GM21786 (cell line): ENCODE measurements at regions not wholly inside any gene's neighbourhood (a gene's known extent, or its start where the extent isn't known, plus 50 kb on each side); places are given as distances from the start of the nearest gene placed in this dataset.
"Not testable (repeated sequence)": the region's sequence is repeated elsewhere in the genome, so short reads cannot be mapped to it uniquely, and the experiment has no call there.

ENCODE experiments used
- ATAC-seq: cut with Tn5 transposase; IDR thresholded peaks from one replicate; pipeline ENCODE4 v1.9.1; 2021; ENCODE audit not compliant: unreplicated experiment

DNA sequence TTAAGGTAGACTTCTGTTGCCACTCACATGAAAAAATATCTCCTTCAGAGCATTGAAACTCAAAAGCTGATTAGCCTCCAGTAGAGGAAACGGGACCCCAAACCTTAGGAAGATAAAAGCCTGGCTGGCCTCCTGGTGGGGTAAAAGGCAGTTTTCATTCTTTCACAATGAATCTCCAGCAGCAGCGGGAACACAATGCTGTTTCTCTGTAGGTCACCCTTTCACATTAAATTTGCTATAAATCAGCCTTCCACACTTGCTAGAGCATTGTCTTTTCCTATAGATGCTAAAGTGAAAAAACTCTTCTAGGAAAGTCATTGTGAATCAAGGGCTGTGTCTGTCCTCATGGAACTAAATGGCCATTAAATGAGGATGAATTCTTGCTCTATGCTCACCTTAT lies 207.3 kb upstream of the MAGEB2 start:
- no peak for ATAC-seq

DNA sequence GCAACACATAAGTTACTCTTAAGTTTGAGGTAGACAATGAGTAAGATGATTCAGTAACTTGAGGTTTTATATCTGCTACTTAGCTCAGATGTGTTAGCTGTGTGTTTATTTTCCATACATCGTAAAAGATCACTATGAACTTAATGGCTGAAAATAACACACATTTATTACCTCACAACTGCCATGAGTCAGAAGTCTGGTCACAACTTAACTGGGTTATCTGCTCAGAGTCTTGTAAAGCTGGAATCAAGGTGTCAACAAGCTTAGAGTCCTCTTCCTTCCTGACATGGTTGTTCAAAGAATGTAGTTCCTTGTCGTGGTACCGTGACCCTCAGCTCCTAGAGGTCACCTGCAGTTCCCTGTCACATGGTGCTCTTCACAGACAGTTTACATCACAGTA lies 204.9 kb upstream of the MAGEB2 start:
- ATAC-seq = no peak

DNA sequence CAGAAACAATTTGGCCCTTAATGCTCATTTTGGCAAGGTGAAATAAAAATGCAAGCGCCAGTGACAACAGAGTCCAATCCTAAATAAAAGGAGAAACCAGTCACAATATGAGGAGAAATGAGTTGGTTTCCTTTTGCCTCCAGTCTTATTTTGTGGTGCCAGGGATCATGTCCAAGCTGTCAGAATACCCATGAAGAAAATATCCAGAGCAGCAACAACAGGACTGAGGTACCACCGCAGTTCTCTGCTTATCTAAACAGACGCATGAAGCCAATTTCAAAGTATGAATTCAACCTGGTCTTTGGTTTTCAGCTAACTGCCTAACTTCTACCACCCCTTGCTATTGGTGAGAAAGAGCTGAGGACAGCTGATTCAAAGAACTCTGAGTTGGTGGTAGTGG lies 199.9 kb upstream of the MAGEB2 start:
- ATAC-seq = no peak

DNA sequence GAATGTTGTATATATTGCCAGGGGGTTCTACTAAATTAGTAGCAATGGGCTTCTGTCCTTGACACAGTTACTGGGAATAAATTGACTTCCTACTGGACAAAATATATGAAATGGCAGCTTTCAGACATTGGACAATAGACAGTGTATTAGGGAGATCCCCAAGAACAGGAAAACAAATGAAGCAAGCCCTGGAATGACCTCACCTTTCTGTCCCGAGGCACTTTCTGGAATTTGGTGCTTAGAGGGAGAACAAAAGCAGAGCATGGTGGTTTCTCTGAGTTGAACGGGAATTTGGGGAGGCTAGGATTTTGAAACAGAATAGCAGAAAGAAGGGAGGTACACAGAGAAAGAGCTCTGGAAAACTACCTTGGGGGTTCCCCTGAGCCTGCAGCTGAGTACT lies 187.7 kb upstream of the MAGEB2 start:
- ATAC-seq = no peak

DNA sequence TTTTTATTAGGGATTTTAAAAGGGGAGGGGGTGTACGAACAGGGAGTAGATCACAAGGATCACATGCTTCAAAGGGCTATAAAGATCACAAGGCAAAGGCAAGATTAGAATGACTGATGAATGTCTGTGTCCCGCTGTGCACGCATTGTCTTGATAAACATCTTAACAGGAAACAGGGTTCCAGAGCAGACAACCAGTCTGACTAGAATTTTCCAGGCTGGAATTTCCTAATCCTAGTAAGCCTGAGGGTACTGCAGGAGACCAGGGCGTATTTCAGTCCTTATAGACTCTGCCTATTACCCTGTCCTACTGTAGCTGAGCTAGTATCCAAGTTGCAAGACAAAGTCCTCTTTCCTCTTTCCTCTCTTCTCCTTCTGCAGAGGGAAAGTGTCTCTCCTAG lies 179.0 kb upstream of the MAGEB2 start:
- not testable (repeated sequence) for ATAC-seq

DNA sequence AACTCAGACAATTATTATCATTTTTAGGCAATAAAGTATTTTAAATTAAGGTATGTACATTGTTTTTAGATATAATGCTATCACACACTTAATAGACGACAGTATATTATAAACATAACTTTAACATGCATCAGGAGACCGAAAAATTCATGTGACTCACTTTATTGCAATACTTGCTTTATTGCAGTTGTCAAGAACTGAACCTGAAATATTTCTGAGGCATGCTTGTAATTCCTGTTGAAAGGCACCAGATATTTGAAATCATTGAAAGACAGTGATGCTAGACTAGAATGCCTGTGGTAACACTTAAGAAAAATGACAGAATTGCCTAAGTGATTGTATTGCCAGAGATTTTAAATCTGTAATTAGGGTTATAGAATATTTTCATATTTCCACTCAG lies 175.6 kb upstream of the MAGEB2 start:
- ATAC-seq = no peak

DNA sequence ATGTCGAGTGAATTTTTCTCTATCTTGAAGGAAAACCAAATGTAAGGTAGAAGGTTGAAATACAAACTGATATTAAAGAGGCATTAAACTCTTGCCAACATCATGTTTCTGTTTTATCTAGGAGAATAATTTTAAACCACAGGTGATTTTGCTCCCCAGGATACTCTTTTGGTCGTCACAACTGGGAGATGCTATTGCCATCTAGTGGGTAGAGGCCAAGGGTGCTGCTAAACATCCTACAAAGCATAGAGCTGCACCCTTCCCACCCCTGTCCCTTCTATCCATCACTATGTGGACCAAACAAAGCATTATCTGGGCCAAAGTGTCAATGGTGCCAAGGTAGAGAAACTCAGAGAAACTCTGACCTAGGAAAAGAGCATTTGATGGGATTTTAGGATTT lies 154.6 kb upstream of the MAGEB2 start:
- ATAC-seq = no peak

DNA sequence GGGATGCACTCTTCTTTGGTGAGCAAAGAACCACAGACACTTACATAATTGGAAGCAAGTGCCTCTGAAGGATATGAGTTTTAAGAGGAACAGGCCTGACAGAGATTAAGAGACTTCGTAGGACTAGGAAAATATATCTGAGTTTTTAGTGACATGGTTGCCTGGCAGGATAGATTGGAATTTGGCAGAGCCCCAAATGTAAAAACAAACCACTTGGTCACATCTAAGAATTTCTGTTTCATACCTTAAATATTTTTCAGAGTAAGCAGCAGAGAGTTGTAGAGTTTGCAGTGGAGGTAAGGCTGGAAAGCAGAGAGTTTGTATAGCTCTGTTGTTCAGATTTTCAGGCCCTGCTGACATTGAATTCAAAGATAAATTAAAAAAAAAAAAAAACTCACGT lies 150.1 kb upstream of the MAGEB2 start:
- ATAC-seq = no peak

DNA sequence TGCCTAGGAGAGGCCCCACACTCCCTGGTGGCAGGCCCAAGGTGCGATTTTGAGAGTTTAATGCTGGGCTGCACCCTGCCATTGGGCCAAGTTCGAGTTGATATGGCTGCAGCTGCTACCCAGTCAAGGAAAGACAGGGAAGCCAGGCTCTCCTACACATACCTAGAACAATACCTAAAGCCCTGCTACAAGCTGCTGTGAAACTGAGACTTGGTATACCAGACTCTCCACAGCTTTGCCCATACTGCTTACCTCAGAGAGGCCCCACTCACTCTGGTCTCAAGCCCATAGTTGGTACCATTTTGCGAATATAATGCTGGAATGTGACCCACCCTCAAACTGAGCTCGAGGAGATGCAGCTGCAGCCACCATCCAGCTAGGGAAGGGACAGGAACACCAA lies 147.7 kb upstream of the MAGEB2 start:
- ATAC-seq = no peak

DNA sequence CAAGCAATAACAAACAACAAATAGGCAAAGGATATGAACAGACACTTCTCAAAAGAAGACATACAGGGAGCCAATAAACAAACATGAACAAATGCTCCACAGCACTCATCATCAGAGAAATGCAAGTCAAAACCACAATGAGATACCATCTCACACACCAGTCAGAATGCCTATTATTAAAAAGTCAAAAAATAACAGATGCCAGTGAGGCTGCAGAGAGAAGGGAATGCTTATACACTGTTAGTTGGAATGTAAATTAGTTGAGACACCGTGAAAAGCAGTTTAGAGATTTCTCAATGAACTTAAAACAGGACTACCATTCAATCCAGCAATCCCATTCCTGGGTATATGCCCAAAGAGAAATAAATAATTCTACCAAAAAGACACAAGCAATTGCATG lies 129.8 kb upstream of the MAGEB2 start:
- no peak for ATAC-seq

DNA sequence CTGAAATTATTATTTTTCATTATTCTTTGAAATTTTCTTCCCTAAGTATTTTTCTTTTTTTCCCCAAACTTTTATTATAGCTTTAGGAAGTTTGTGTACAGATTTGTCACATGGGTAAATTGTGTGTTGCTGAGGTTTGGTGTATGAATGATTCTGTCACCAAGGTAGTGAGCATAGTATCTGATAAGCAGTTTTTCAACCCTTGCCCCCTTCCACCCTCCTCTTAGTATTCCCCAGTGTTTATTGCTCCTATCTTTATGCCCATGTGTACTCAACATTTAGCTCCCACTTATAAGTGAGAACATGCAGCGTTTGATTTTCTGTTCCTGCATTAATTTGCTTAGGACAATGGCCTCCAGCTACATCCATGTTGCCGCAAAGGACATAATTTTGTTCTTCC lies 103.9 kb upstream of the MAGEB2 start:
- ATAC-seq = no peak

DNA sequence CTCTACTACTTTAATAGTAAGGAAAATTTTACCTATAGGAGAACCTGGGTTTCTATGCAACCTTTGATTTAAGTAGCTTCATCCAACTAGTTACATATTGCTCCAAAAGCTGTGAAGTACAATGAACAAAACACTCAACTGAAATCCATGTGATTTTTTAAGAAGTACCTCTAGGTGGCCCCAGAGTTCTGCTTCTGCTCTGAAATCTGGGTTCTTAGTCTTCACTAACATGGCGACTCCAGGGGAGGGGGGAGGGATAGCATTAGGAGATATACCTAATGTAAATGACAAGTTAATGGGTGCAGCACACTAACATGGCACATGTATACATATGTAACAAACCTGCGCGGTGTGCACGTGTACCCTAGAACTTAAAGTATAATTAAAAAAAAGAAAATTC lies 73.4 kb upstream of the MAGEB2 start:
- peak; percentile 88 for ATAC-seq

DNA sequence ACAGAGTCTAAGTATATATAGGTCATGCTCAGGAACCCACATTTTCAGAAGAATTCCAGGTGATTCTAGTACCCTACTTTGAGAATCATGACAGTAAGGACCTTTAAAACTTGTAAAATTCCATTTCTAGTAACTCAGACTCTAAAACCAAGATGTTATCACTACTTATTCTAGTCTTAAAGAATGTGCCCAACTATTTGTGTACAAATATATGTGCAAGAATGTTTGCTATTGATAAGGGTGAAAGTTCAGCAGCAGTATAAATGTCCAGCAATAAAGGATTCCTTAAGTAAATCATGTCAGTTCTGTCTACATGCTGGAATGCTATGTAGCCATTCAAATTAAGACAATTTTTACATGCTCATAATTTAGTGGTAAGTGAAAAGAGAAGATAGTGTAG lies 71.1 kb upstream of the MAGEB2 start:
- no peak for ATAC-seq

DNA sequence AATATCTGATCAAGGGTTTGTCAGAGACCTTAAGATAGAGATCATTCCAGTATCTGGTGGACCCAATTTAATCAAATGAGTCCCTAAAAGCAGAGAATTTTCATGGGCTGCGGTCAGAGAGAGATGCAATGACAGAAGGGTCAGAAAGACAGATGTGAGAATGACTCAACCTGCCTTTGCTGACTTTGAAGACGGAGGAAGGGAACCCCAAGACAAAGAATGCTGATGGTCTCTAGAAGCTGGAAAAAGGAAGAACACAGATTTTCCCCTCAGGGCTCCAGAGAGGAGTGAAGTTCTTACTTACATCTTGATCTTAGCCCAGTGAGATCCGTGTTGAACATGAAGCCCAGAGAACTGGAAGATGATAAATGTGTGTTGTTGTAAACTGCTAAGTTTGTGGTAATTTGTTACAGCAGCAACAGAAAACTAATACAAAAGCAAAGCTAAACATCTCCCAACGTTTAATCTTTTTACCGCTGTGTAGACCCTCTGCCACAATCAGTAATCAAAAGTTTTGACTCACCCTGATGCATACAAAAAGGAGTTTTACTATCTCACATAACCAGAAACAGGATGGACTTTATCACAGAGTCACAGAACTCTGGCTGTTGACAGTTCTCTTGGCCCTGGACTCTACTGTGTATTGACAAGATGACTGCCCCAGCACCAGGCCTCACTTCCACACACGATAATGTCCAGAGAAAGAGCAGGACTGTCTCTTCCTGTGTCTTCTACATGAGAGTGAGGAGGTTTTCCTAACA lies 70.2 kb upstream of the MAGEB2 start:
- ATAC-seq = no peak

DNA sequence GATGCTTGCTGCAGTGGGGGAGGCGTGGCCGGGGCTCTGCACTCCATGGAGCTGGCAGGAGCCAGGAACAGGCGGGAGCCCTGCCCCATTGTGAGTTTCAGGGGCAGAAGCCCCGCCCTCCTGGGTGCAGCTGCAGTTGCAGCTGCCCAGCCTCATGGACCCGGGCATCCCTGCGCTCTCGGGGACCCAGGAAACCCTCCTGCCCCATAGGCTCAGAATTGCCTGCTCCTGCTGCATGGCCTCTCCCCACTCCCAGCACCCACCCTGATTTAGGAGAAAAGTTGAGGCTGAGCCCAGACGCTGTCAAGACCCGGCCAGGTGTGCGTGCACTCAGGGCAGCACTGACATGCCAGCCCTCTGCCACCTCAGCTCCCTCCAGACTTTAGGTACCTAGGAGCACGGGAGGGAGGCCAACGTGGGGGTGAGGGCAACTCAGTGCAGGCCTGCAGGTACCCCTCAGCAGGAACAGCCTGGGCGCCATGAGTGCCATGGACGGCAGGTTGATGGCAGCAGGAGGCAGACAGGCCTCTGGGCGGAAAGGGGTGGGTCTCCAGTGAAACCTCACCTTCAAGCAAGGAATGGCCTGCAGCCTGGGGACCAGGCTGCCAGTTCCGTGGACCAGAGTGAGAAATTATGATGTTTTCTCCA lies 67.2 kb upstream of the MAGEB2 start:
- no peak for ATAC-seq

DNA sequence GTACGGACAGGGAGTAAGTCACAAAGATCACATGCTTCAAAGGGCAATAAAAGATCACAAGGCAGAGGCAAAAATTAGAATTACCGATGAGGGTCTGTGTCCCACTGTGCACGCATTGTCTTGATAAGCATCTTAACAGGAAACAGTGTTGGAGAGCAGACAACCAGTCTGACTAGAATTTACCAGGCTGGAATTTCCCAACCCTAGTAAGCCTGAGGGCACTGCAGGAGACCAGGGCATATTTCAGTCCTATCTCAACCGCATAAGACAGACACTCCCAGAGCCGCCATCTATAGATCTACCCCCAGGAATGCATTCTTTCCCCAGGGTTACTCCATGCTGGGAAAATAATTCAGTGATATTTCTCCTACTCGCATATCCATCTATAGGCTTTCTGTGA lies 66.2 kb upstream of the MAGEB2 start:
- not testable (repeated sequence) for ATAC-seq

DNA sequence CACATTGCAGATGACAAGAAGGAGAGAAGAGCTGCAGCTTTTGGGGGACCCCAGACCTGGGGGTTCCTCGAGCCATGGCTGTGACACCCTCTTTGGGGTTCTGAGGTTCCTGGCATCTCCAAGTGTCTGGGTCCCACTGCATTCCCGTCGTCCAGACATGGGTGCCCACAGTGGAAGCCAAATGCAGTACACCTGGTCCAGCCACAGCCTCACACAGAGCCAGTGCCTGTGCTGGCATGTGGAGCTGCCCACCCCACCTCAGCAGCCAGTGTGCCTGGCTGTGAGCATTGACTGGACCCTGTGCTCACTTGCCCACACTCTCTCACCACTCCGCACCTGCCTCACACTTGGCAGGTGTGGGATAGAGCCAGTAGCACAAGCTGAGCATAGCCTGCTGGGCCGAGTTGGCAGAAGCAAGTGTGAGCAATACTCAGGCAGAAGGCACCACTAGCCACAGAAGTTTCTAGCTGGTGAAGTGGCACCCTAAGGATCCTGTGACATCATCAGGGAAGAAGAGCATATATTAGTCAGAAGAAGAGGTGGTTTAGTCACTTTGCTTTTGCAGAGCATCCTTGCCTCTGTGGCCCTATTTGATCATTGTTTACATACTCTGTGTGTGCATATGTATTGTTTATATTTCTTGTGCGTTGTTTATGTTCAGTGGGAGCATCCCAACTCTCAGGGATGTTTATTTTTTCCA lies 65.0 kb upstream of the MAGEB2 start:
- ATAC-seq = no peak

DNA sequence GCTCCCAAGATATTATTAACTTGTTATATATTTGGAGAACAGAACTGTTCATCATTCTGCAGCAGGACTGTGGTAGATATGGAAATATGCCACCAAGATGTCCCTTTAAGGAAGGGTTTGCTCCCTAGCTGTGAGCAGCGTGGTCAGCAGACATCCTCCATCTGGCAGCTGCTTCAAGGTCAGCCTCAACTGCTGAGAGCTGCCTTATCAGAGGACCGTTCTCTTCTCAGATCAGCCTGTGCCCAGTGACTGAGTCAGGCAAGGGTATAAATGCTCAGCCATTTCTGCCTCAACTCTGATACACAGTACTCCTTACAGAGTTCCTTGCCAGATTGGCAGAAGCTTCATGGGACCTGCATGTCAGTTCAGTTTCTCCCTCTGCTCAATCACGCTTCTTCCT lies 63.4 kb upstream of the MAGEB2 start:
- no peak for ATAC-seq

DNA sequence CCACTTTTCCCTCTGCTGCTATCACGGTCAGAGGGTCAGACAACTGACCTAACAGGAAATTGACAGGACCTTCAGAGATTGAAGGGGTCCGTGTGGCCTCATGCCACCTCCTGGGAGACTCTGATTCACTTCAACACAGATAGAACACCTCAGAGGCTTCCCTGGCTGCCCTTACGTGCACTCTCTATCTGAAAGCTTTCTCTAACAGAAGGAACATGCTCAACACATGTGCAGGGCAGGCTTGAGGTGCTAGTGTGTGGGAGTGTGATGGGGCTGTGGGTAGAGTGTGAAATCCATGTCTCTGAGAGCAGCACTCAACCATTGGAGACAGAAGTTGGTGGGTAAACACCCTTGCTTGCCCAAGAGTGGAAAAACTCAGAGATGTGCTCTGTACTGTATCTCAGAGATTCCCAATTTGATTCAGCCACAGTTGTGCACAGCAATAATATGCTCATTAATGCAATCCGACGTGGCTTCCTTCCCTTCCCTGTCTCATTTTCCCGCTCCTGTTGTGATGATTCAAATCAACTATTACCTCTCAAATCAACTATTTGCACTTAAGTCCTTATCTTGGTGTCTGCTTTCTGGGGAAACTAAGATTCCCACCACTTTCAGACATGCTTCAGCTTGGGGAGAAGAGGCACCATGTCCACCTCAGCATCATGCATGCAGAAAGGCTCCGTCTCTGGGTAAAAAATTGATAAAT lies 62.0 kb upstream of the MAGEB2 start:
- ATAC-seq = no peak

DNA sequence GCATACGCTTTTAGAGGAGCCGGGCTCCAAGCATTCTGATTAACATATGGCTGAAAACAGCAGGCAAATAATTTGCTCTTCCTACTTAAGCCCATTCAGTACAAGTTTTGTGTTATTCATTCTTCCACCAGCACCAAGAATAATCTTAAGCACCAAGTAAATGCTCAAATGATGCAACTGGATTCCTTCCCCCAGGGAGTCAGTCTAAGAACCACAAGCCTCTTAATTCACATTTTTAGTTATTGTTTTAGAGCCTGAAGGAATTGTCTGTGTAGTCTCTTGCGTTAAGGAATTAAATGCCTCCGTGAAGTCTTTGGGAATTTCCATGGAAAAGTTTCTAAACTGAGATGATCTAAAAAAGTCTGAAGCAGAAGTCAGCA lies 61.5 kb upstream of the MAGEB2 start:
- no peak for ATAC-seq

DNA sequence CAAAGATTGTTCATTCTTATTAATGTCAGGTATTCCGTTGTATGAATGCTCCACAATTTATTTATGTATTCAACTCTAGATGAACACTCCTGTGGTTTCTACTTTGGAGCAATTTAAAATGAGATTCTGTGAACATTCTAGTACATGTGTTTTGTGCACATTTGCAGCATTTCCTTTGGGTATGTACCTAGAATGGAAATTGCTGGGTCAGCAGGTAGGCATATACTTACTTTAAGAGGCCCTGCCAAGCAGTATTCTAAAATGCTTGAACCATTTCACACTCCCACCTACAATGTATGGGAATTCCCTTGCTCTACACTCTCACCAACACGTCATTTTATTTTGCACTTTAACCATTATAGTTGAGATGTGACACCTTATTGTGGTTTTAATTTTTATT lies 59.4 kb upstream of the MAGEB2 start:
- no peak for ATAC-seq
